Breast epithelium (tissue), 4 donors: ENCODE measurements at regions not wholly inside any gene's neighbourhood (a gene's known extent, or its start where the extent isn't known, plus 50 kb on each side); places are given as distances from the start of the nearest gene placed in this dataset.

Experiments used
- DNase-seq, 2 donors: peaks; one replicate each; pipeline ENCODE4 v3.0.0-alpha.2; 2019; ENCODE audit warnings: low spot score in 2 of 2
- H3K27ac ChIP-seq, 2 donors: fragments of 200-600 bp; sonication (generic) in 1 of 2; one replicate each; pipeline ENCODE4 v1.5.1; 2016 to 2019; ENCODE audit warnings: mild to moderate bottlenecking in 1 of 2
- H3K27me3 ChIP-seq, 2 donors: fragments of 200-600 bp; sonication (generic) in 1 of 2; one replicate each; pipeline versions ENCODE4 v1.5.1 to v1.6.0; 2017 to 2019; ENCODE audit warnings: control low read depth in 1 of 2, mild to moderate bottlenecking in 1 of 2
- H3K36me3 ChIP-seq: fragments of 200-600 bp; one replicate; pipeline ENCODE4 v1.5.1; 2019
- H3K4me1 ChIP-seq, 2 donors: fragments of 200-600 bp; sonication (generic); one replicate each; pipeline ENCODE4 v1.5.1; 2016 to 2019; ENCODE audit warnings: control low read depth in 1 of 2
- H3K4me3 ChIP-seq, 3 donors: fragments of 200-600 bp; sonication (generic); 1 replicate in 2 of 3; 2 replicates in 1 of 3; pipeline ENCODE4 v1.5.1; 2016 to 2019; ENCODE audit warnings: mild to moderate bottlenecking in 3 of 3, moderate library complexity in 2 of 3
- H3K9me3 ChIP-seq, 2 donors: fragments of 200-600 bp; sonication (generic) in 1 of 2; one replicate each; pipeline ENCODE4 v1.5.1; 2016 to 2019; ENCODE audit warnings: control low read depth in 1 of 2
- CTCF ChIP-seq, 3 donors: fragments of 450-650 bp; IDR thresholded peaks; one replicate each; pipeline ENCODE4 v1.5.1; 2016 to 2017; ENCODE audit warnings: antibody characterized with exemption in 3 of 3, mild to moderate bottlenecking in 3 of 3, moderate library complexity in 3 of 3
- POLR2A ChIP-seq: fragments of 450-650 bp; IDR thresholded peaks from one replicate; pipeline ENCODE4 v1.6.1; 2016; ENCODE audit warnings: antibody characterized with exemption, mild to moderate bottlenecking, moderate library complexity
- POLR2AphosphoS5 ChIP-seq, 3 donors: sonication (generic); formaldehyde crosslinking; IDR thresholded peaks; one replicate each; pipeline ENCODE4 v1.6.1; 2017; ENCODE audit warnings: antibody characterized with exemption in 3 of 3
- intact Hi-C: fragments of 100-400 bp; cut with DNase I; formaldehyde crosslinking; loops from one replicate; pipeline ENCODE4 v1.15.1; 2023; ENCODE audit warnings: low total_unique reads

GRCh38 chr4:127425851-127426250 lies 206.9 kb upstream of the INTU start:
- no peak for DNase-seq
- intact Hi-C loops, result no loop called here

GRCh38 chr4:127441571-127441970 lies 191.2 kb upstream of the INTU start:
- intact Hi-C loops, result no loop called here
- H3K27ac ChIP-seq, result no peak overlapping the region
- no peaks in the 10 kb centered on the region for H3K27me3 ChIP-seq
- DNase-seq, result no peak
- no peaks in the 10 kb centered on the region for H3K36me3 ChIP-seq
- H3K4me1 ChIP-seq, result no peaks in the 10 kb centered on the region
- TF ChIP-seq CTCF (IDR thresholded peaks at IDR 0.05), result no peak
- no peak for TF ChIP-seq POLR2AphosphoS5 (IDR thresholded peaks at IDR 0.05)
- no peak for TF ChIP-seq POLR2A
- no peaks in the 10 kb centered on the region for H3K9me3 ChIP-seq
- H3K4me3 ChIP-seq, result no peak overlapping the region

More at GRCh38 chr4:127425851-127426250, 206.9 kb upstream of the INTU start:
- H3K4me1 ChIP-seq, result no peaks in the 10 kb centered on the region
- H3K27ac ChIP-seq, result no peak overlapping the region
- H3K9me3 ChIP-seq, result no peaks in the 10 kb centered on the region
- H3K36me3 ChIP-seq, result no peaks in the 10 kb centered on the region
- TF ChIP-seq POLR2AphosphoS5 (IDR thresholded peaks at IDR 0.05) (no peak), CTCF (IDR thresholded peaks at IDR 0.05) (no peak), POLR2A (no peak)
- no peaks in the 10 kb centered on the region for H3K27me3 ChIP-seq
- no peak overlapping the region for H3K4me3 ChIP-seq

- peak overlapping the region in 1 of 2 donors; percentile 25 for H3K27ac ChIP-seq
- no peak overlapping the region for H3K4me3 ChIP-seq
- no peaks in the 10 kb centered on the region for H3K4me1 ChIP-seq
- TF ChIP-seq CTCF (IDR thresholded peaks at IDR 0.05), result no peak
- TF ChIP-seq POLR2AphosphoS5 (IDR thresholded peaks at IDR 0.05), result no peak
- TF ChIP-seq POLR2A, result no peak
- no peak for DNase-seq
- H3K9me3 ChIP-seq, result no peaks in the 10 kb centered on the region
- H3K36me3 ChIP-seq, result no peaks in the 10 kb centered on the region
- intact Hi-C loops, result no loop called here
- H3K27me3 ChIP-seq, result no peaks in the 10 kb centered on the region
Observed at GRCh38 chr4:127445471-127445870, 187.3 kb upstream of the INTU start.

- intact Hi-C loops, result no loop called here
Observed at GRCh38 chr4:127446427-127446885, 186.3 kb upstream of the INTU start.

GRCh38 chr4:127448986-127449385 lies 183.8 kb upstream of the INTU start:
- Histone ChIP-seq H3K4me1 (no peaks in the 10 kb centered on the region), H3K4me3 (no peak overlapping the region), H3K27ac (no peak overlapping the region), H3K9me3 (no peaks in the 10 kb centered on the region), H3K36me3 (no peaks in the 10 kb centered on the region), H3K27me3 (no peaks in the 10 kb centered on the region)
- no peak for DNase-seq
- no peak for TF ChIP-seq CTCF (IDR thresholded peaks at IDR 0.05)
- TF ChIP-seq POLR2AphosphoS5 (IDR thresholded peaks at IDR 0.05), result no peak
- no peak for TF ChIP-seq POLR2A
- intact Hi-C loops, result no loop called here

More at GRCh38 chr4:127446427-127446885, 186.3 kb upstream of the INTU start:
- no peak for DNase-seq
- no peak overlapping the region for H3K4me3 ChIP-seq
- no peak for TF ChIP-seq POLR2AphosphoS5 (IDR thresholded peaks at IDR 0.05)
- no peak for TF ChIP-seq CTCF (IDR thresholded peaks at IDR 0.05)
- TF ChIP-seq POLR2A, result no peak
- no peaks in the 10 kb centered on the region for H3K27me3 ChIP-seq
- H3K27ac ChIP-seq, result no peak overlapping the region
- H3K4me1 ChIP-seq, result no peaks in the 10 kb centered on the region
- H3K9me3 ChIP-seq, result no peaks in the 10 kb centered on the region
- H3K36me3 ChIP-seq, result no peaks in the 10 kb centered on the region
